Smooth muscle cell (in vitro differentiated cells): ENCODE measurements at regions not wholly inside any gene's neighbourhood (a gene's known extent, or its start where the extent isn't known, plus 50 kb on each side); places are given as distances from the start of the nearest gene placed in this dataset.

Source experiments
- DNase-seq: peaks from one replicate; lab custom pipeline; 2025; ENCODE audit not compliant: unreplicated experiment; lab: John Stamatoyannopoulos, UW
- H2AFZ ChIP-seq: fragments of 200-600 bp; sonication (generic); 2 replicates; pipeline ENCODE4 v1.6.0; 2016; ENCODE audit warnings: antibody characterized with exemption, low read depth, mild to moderate bottlenecking
- H3F3A ChIP-seq: fragments of 200-600 bp; sonication (generic); 2 replicates; pipeline ENCODE4 v1.6.0; 2017; ENCODE audit warnings: antibody characterized with exemption, low read depth
- H3K27ac ChIP-seq: fragments of 200-600 bp; sonication (generic); 2 replicates; pipeline ENCODE4 v1.5.1; 2016; ENCODE audit warnings: low read depth, mild to moderate bottlenecking
- H3K27me3 ChIP-seq: fragments of 200-600 bp; sonication (generic); 2 replicates; pipeline ENCODE4 v1.6.1; 2016; ENCODE audit warnings: low read depth, mild to moderate bottlenecking
- H3K36me3 ChIP-seq: fragments of 200-600 bp; sonication (generic); 2 replicates; pipeline ENCODE4 v1.5.1; 2016; ENCODE audit warnings: low read depth
- H3K4me1 ChIP-seq: fragments of 200-600 bp; sonication (generic); 2 replicates; pipeline ENCODE4 v1.5.1; 2016; ENCODE audit warnings: low read depth
- H3K4me2 ChIP-seq: fragments of 200-600 bp; sonication (generic); 2 replicates; pipeline ENCODE4 v1.6.0; 2016; ENCODE audit warnings: mild to moderate bottlenecking
- H3K4me3 ChIP-seq: fragments of 200-600 bp; sonication (generic); 2 replicates; pipeline ENCODE4 v1.5.1; 2016; ENCODE audit warnings: mild to moderate bottlenecking
- H3K79me2 ChIP-seq: fragments of 200-600 bp; sonication (generic); 2 replicates; pipeline ENCODE4 v1.6.0; 2016; ENCODE audit warnings: low read depth, mild to moderate bottlenecking
- H3K9ac ChIP-seq: fragments of 200-600 bp; sonication (generic); 2 replicates; pipeline ENCODE4 v1.6.0; 2016; ENCODE audit warnings: low read depth
- H3K9me3 ChIP-seq: fragments of 200-600 bp; sonication (generic); replicated peaks from 2 replicates; pipeline ENCODE4 v1.5.1; 2016; ENCODE audit warnings: low read depth
- H4K20me1 ChIP-seq: fragments of 200-600 bp; sonication (generic); 2 replicates; pipeline ENCODE4 v1.6.0; 2016; ENCODE audit warnings: low read depth
- CTCF ChIP-seq: fragments of 200-600 bp; sonication (generic); IDR thresholded peaks from 2 replicates; pipeline ENCODE4 v1.5.1; 2017; ENCODE audit warnings: borderline replicate concordance, mild to moderate bottlenecking, antibody characterized with exemption; ENCODE audit not compliant: insufficient read depth, poor library complexity, severe bottlenecking
- whole genome bisulfite sequencing: methylation state at CpG from one replicate; pipeline ENCODE4 v1.1.7; 2016; ENCODE audit warnings: low lambda C conversion rate; 5-methylcytosine and 5-hydroxymethylcytosine counted together

DNA sequence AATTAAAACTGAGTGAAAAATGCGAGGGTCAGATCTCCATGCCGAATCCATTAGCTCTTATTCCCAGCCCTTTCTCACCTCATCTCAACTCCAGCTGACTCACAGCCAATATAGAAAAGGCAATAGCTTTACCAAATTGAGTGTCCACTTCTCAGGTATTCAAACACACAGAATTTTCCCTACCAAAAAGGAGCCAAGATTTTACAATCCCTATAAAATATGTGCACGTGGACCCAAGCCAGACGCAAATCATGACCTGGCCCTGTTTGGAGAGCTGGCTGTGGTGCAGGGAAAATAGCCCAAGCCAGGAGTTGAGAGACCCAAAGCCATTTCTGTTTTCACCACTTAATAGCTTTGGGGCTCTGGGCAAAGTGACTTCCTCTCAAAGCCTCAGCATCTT is 379.7 kb upstream of the AUTS2 start:
- Histone ChIP-seq H3K4me3 (no peak overlapping the region), H3K36me3 (no peaks in the 10 kb centered on the region), H3K9ac (no peak overlapping the region), H3K79me2 (no peaks in the 10 kb centered on the region), H3F3A (no peaks in the 10 kb centered on the region), H3K4me2 (no peak overlapping the region), H3K9me3 (no peaks in the 10 kb centered on the region), H2AFZ (no peak overlapping the region), H3K4me1 (no peaks in the 10 kb centered on the region), H3K27me3 (peaks cover 74% of the 10 kb centered on the region), H3K27ac (no peak overlapping the region), H4K20me1 (no peaks in the 10 kb centered on the region)
- TF ChIP-seq CTCF, result no peak
- WGBS, result 87% methylated on average over 4 of the region's 4 CpGs
- DNase-seq, result no peak

DNA sequence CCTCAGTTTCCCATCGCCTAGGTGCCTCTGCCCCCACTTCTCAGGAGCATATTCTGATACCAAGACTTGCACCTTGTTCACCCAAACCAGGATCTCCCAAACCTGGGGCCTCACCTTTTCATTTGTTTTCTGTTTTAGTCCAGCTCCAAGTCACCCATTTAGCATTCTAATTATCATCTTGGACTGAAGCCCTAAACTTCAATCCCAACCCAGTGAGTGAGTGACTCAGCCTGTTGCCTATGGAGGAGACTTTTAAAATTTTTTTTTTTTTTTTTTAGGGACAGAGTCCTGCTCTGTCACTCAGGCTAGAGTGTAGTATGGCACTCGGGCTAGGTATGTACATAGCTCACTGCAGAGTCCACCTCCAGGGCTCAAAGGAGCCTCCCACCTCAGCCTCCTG is 378.9 kb upstream of the AUTS2 start:
- no peaks in the 10 kb centered on the region for H3K9me3 ChIP-seq
- no peak overlapping the region for H3K27ac ChIP-seq
- no peak for TF ChIP-seq CTCF

GRCh38 chr7:69225259-69225943 is 372.9 kb upstream of the AUTS2 start:
- no peak overlapping the region for H3K4me2 ChIP-seq
- no peak overlapping the region for H3K9ac ChIP-seq
- H3F3A ChIP-seq, result no peaks in the 10 kb centered on the region
- WGBS, result 86% methylated on average over 6 of the region's 6 CpGs
- H3K4me3 ChIP-seq, result no peak overlapping the region
- DNase-seq, result no peak
- no peaks in the 10 kb centered on the region for H4K20me1 ChIP-seq
- H3K4me1 ChIP-seq, result no peaks in the 10 kb centered on the region
- no peak for TF ChIP-seq CTCF
- H3K9me3 ChIP-seq, result no peaks in the 10 kb centered on the region
- H2AFZ ChIP-seq, result no peak overlapping the region
- H3K36me3 ChIP-seq, result no peaks in the 10 kb centered on the region
- peaks cover 73% of the 10 kb centered on the region for H3K27me3 ChIP-seq
- no peak overlapping the region for H3K27ac ChIP-seq
- no peaks in the 10 kb centered on the region for H3K79me2 ChIP-seq

More for the DNA sequence above, 378.9 kb upstream of the AUTS2 start:
- Histone ChIP-seq H3K36me3 (no peaks in the 10 kb centered on the region), H3K9ac (no peak overlapping the region), H3F3A (no peaks in the 10 kb centered on the region), H2AFZ (no peak overlapping the region), H3K4me2 (no peak overlapping the region), H3K79me2 (no peaks in the 10 kb centered on the region), H3K4me1 (no peaks in the 10 kb centered on the region), H4K20me1 (no peaks in the 10 kb centered on the region), H3K4me3 (no peak overlapping the region), H3K27me3 (peaks cover 70% of the 10 kb centered on the region)
- DNase-seq, result no peak
- 74% methylated on average over 2 of the region's 2 CpGs for WGBS

GRCh38 chr7:69228212-69228811 is 370.0 kb upstream of the AUTS2 start:
- no peak for DNase-seq
- WGBS, result 55% methylated on average over 5 of the region's 5 CpGs
- Histone ChIP-seq H2AFZ (no peak overlapping the region), H4K20me1 (no peaks in the 10 kb centered on the region), H3K27me3 (peaks cover 77% of the 10 kb centered on the region), H3K9me3 (no peaks in the 10 kb centered on the region), H3F3A (no peaks in the 10 kb centered on the region), H3K4me1 (peaks cover 6% of the 10 kb centered on the region), H3K4me3 (no peak overlapping the region), H3K36me3 (no peaks in the 10 kb centered on the region), H3K27ac (no peak overlapping the region), H3K4me2 (no peak overlapping the region), H3K9ac (no peak overlapping the region), H3K79me2 (no peaks in the 10 kb centered on the region)
- no peak for TF ChIP-seq CTCF
